ENCODE measurements at regions not wholly inside any gene's neighbourhood (a gene's known extent, or its start where the extent isn't known, plus 50 kb on each side); places are given as distances from the start of the nearest gene placed in this dataset.

DNA sequence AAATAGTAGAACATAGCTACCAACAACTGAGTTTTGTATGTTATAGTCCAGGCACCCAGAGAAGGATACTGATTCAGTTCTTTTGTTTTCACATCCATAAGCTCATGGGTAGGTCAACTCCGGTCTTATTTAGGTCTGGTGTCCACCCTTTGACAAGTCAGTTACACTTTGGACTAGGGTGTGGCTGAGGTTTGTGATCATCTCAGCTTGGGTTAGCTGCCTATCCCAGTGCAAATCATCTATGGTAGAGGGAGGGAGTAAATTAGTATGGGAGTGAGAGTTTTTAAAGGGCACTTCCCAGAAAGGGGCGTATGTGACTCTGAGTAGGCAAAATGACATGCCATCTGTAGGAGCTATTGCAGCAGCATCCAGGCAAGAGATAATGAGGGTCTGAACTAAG is 66.1 kb downstream of the TANC2 start:
- Histone ChIP-seq H3K4me3 (no peak overlapping the region), H3F3A (ENCODE audit: insufficient read depth, low read depth) (peaks cover 36% of the 10 kb centered on the region), H3K36me3 (ENCODE audit: low read depth) (no peaks in the 10 kb centered on the region), H2AFZ (no peak overlapping the region), H3K27me3 (ENCODE audit: insufficient read depth, low read depth) (no peaks in the 10 kb centered on the region), H3K9me3 (ENCODE audit: insufficient read depth, low read depth) (0 out of 2 replicates have a peak, but pooled peaks cover 4% of the 10 kb centered on the region), H4K20me1 (ENCODE audit: insufficient read depth) (peaks cover 45% of the 10 kb centered on the region), H3K79me2 (ENCODE audit: low read depth) (peaks cover 98% of the 10 kb centered on the region), H3K4me1 (replicated peaks; ENCODE audit: insufficient read depth) (no peaks in the 10 kb centered on the region), H3K27ac (no peak overlapping the region), H3K9me2 (ENCODE audit: insufficient read depth) (no peaks in the 10 kb centered on the region), H3K4me2 (no peak overlapping the region)
- BruUV-seq (replicated peaks) = no TSS peak
- TF ChIP-seq CTCF (conservative IDR thresholded peaks at IDR 0.05) (no peak), EZH2 (IDR thresholded peaks at IDR 0.05; ENCODE audit: low read depth) (no peak)
- ChIA-PET CTCF (no interaction called here), POLR2A (ENCODE audit: unreplicated experiment) (interaction anchor here (0.6 kb wide), 2 partner anchors 26 to 1178 kb away, joined by 6 to 9 read pairs; no protein-coding TSS in a partner anchor)
- intact Hi-C loops (cut with micrococcal nuclease; ENCODE audit: unreplicated experiment) = no loop called here
- no peak for DNase-seq

- Histone ChIP-seq H2AFZ (no peak overlapping the region), H3K36me3 (ENCODE audit: low read depth) (no peaks in the 10 kb centered on the region), H3K9me3 (ENCODE audit: insufficient read depth, low read depth) (0 out of 2 replicates have a peak, but pooled peaks cover 4% of the 10 kb centered on the region), H3K27me3 (ENCODE audit: insufficient read depth, low read depth) (no peaks in the 10 kb centered on the region), H3K4me2 (no peak overlapping the region), H3K4me3 (no peak overlapping the region), H3K79me2 (ENCODE audit: low read depth) (peaks cover 98% of the 10 kb centered on the region), H3K27ac (no peak overlapping the region), H4K20me1 (ENCODE audit: insufficient read depth) (peaks cover 42% of the 10 kb centered on the region), H3K4me1 (replicated peaks; ENCODE audit: insufficient read depth) (peaks cover 2% of the 10 kb centered on the region; the same call in 1 of the 2 replicates), H3K9me2 (ENCODE audit: insufficient read depth) (no peaks in the 10 kb centered on the region), H3F3A (ENCODE audit: insufficient read depth, low read depth) (peaks cover 30% of the 10 kb centered on the region)
- ChIA-PET CTCF (no interaction called here), POLR2A (ENCODE audit: unreplicated experiment) (no interaction called here)
- no peak for TF ChIP-seq CTCF (conservative IDR thresholded peaks at IDR 0.05)
- TF ChIP-seq EZH2 (IDR thresholded peaks at IDR 0.05; ENCODE audit: low read depth) = no peak
- no TSS peak for BruUV-seq (replicated peaks)
- intact Hi-C loops (cut with micrococcal nuclease; ENCODE audit: unreplicated experiment) = no loop called here
- DNase-seq = no peak
These were observed 67.1 kb downstream of the TANC2 start for GRCh38 chr17:63033142-63033541.

DNA sequence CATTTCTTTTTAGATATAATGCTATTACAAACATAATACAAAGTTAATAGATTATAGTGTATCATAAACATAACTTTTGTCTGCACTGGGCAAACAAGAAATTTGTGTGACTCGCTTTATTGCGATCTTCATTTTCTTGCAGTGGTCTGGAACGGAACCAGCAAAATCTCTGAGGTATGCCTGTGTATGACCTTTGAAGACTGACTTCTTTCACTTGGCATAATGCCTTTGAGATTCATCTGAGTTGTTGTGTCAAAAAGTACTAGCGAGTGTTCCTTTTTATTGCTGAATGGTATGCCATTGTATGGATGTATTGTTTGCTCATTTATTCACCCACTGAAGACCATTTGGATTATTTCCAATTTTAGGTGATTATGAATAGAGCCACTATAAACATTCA is 69.2 kb downstream of the TANC2 start:
- Histone ChIP-seq H3K79me2 (ENCODE audit: low read depth) (peaks cover 100% of the 10 kb centered on the region), H3K9me2 (ENCODE audit: insufficient read depth) (no peaks in the 10 kb centered on the region), H3K4me2 (no peak overlapping the region), H3K27ac (no peak overlapping the region), H4K20me1 (ENCODE audit: insufficient read depth) (peaks cover 62% of the 10 kb centered on the region), H3K36me3 (ENCODE audit: low read depth) (no peaks in the 10 kb centered on the region), H3K27me3 (ENCODE audit: insufficient read depth, low read depth) (no peaks in the 10 kb centered on the region), H3K9me3 (ENCODE audit: insufficient read depth, low read depth) (0 out of 2 replicates have a peak, but pooled peaks cover 4% of the 10 kb centered on the region), H3F3A (ENCODE audit: insufficient read depth, low read depth) (peaks cover 22% of the 10 kb centered on the region), H3K4me1 (replicated peaks; ENCODE audit: insufficient read depth) (peaks cover 24% of the 10 kb centered on the region), H3K4me3 (no peak overlapping the region), H2AFZ (no peak overlapping the region)
- no TSS peak for BruUV-seq (replicated peaks)
- intact Hi-C loops (cut with micrococcal nuclease; ENCODE audit: unreplicated experiment) = no loop called here
- POLR2A ChIA-PET (ENCODE audit: unreplicated experiment) = no interaction called here
- DNase-seq = no peak
- TF ChIP-seq EZH2 (IDR thresholded peaks at IDR 0.05; ENCODE audit: low read depth) (no peak), CTCF (conservative IDR thresholded peaks at IDR 0.05) (no peak)
- CTCF ChIA-PET = no interaction called here
